Tibial artery (tissue), 4 donors: ENCODE measurements at regions not wholly inside any gene's neighbourhood (a gene's known extent, or its start where the extent isn't known, plus 50 kb on each side); places are given as distances from the start of the nearest gene placed in this dataset.

ENCODE experiments used
- DNase-seq, 2 donors: peaks; one replicate each; pipeline ENCODE4 v3.0.0-alpha.2; 2019
- H3K27ac ChIP-seq, 2 donors: fragments of 200-600 bp; sonication (generic) in 1 of 2; 1 replicate in 1 of 2; 2 replicates in 1 of 2; pipeline ENCODE4 v1.5.1; 2018 to 2019; ENCODE audit warnings: mild to moderate bottlenecking in 1 of 2
- H3K27me3 ChIP-seq, 2 donors: fragments of 200-600 bp; sonication (generic) in 1 of 2; one replicate each; pipeline versions ENCODE4 v1.5.1 to v1.6.0; 2016 to 2019
- H3K36me3 ChIP-seq, 3 donors: fragments of 200-600 bp; sonication (generic) in 2 of 3; one replicate each; pipeline ENCODE4 v1.5.1; 2016 to 2019; ENCODE audit warnings: mild to moderate bottlenecking in 2 of 3
- H3K4me1 ChIP-seq, 4 donors: fragments of 200-600 bp; sonication (generic) in 2 of 4; 1 replicate in 3 of 4; 2 replicates in 1 of 4; pipeline ENCODE4 v1.5.1; 2016 to 2019
- H3K4me3 ChIP-seq, 2 donors: fragments of 200-600 bp; sonication (generic) in 1 of 2; 1 replicate in 1 of 2; 2 replicates in 1 of 2; pipeline ENCODE4 v1.5.1; 2018 to 2019; ENCODE audit warnings: mild to moderate bottlenecking in 2 of 2
- H3K9me3 ChIP-seq, 3 donors: fragments of 200-600 bp; sonication (generic) in 1 of 3; one replicate each; pipeline ENCODE4 v1.5.1; 2016 to 2019
- intact Hi-C: fragments of 100-400 bp; cut with DNase I; formaldehyde crosslinking; loops from one replicate; pipeline ENCODE4 v1.15.0; 2023; ENCODE audit warnings: low total_unique reads
- TF ChIP-seq, protein P1 (sequence below), 2 experiments: fragments of 200-600 bp in 1 of 2; fragments of 450-650 bp in 1 of 2; IDR thresholded peaks; one replicate each; pipeline ENCODE4 v1.5.1; 2017 to 2019; ENCODE audit warnings: antibody characterized with exemption in 2 of 2, mild to moderate bottlenecking in 1 of 2, moderate library complexity in 1 of 2

- H3K27me3 ChIP-seq: no peaks in the 10 kb centered on the region
- H3K9me3 ChIP-seq: no peaks in the 10 kb centered on the region
- no peak overlapping the region for H3K27ac ChIP-seq
- DNase-seq: no peak
- no peaks in the 10 kb centered on the region for H3K36me3 ChIP-seq
- TF ChIP-seq, protein P1, sequence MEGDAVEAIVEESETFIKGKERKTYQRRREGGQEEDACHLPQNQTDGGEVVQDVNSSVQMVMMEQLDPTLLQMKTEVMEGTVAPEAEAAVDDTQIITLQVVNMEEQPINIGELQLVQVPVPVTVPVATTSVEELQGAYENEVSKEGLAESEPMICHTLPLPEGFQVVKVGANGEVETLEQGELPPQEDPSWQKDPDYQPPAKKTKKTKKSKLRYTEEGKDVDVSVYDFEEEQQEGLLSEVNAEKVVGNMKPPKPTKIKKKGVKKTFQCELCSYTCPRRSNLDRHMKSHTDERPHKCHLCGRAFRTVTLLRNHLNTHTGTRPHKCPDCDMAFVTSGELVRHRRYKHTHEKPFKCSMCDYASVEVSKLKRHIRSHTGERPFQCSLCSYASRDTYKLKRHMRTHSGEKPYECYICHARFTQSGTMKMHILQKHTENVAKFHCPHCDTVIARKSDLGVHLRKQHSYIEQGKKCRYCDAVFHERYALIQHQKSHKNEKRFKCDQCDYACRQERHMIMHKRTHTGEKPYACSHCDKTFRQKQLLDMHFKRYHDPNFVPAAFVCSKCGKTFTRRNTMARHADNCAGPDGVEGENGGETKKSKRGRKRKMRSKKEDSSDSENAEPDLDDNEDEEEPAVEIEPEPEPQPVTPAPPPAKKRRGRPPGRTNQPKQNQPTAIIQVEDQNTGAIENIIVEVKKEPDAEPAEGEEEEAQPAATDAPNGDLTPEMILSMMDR (IDR thresholded peaks at IDR 0.05): no peak
- H3K4me1 ChIP-seq: no peaks in the 10 kb centered on the region
- no peak overlapping the region for H3K4me3 ChIP-seq
- intact Hi-C loops: no loop called here
These were observed 81.6 kb upstream of the KLF3 start for GRCh38 chr4:38582445-38582844.

- no peak overlapping the region for H3K27ac ChIP-seq
- intact Hi-C loops: no loop called here
These were observed 81.0 kb upstream of the KLF3 start for GRCh38 chr4:38582889-38583470.

DNA sequence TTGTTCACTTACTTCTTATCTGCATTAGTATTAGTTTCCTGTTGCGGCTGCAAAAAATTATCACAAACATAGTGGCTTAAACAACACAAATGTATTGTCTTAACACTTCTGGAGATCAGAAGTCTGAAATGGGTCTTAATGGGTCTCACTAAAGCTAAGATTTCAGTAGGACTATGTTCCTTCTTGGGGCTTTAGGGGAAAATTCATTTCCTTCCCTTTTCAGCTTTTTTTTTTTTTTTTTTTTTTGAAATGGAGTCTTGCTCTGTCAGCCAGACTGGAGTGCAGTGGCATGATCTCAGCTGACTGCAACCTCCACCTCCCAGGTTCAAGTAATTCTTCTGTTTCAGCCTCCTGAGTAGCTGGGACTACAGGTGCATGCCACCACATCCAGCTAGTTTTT, 78.1 kb upstream of the KLF3 start:
- TF ChIP-seq, protein P1 (IDR thresholded peaks at IDR 0.05): no peak
- no peak for DNase-seq
- no peak overlapping the region for H3K4me3 ChIP-seq
- H3K27ac ChIP-seq: no peak overlapping the region
- H3K9me3 ChIP-seq: no peaks in the 10 kb centered on the region
- no peaks in the 10 kb centered on the region for H3K4me1 ChIP-seq
- no peaks in the 10 kb centered on the region for H3K36me3 ChIP-seq
- no peaks in the 10 kb centered on the region for H3K27me3 ChIP-seq
- intact Hi-C loops: no loop called here

More at GRCh38 chr4:38582889-38583470, 81.0 kb upstream of the KLF3 start:
- H3K27me3 ChIP-seq: no peaks in the 10 kb centered on the region
- no peaks in the 10 kb centered on the region for H3K36me3 ChIP-seq
- TF ChIP-seq, protein P1 (IDR thresholded peaks at IDR 0.05): no peak
- DNase-seq: no peak
- H3K4me1 ChIP-seq: no peaks in the 10 kb centered on the region
- no peak overlapping the region for H3K4me3 ChIP-seq
- H3K9me3 ChIP-seq: no peaks in the 10 kb centered on the region

DNA sequence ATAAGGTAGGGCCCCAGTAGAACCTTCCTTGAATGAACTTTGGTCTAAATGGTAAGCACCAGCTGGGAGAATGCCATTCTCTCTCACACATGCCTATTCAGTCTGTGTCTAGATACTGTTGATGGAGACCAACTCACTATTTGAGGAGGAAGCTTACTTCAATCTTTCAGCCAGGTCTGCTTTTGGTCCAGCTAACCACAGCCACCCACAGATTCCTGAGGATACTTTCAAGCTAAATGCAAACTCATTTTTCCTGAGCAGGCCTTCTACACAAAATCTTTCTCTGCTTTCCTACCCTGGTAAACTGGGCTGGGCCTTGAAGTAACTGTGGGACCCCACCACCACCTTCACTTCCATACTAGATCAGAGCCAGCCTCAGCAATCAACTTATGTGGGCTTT, 76.9 kb upstream of the KLF3 start:
- Histone ChIP-seq H3K27me3 (no peaks in the 10 kb centered on the region), H3K9me3 (peaks cover 0 to 3% (median 0%) of the 10 kb centered on the region in 3 donors), H3K36me3 (no peaks in the 10 kb centered on the region), H3K4me1 (no peaks in the 10 kb centered on the region), H3K27ac (no peak overlapping the region), H3K4me3 (no peak overlapping the region)
- intact Hi-C loops: no loop called here
- TF ChIP-seq, protein P1 (IDR thresholded peaks at IDR 0.05): no peak
- no peak for DNase-seq

GRCh38 chr4:38590046-38590445, 74.0 kb upstream of the KLF3 start:
- DNase-seq: no peak
- Histone ChIP-seq H3K4me1 (no peaks in the 10 kb centered on the region), H3K9me3 (peaks cover 0 to 3% (median 0%) of the 10 kb centered on the region in 3 donors), H3K27ac (no peak overlapping the region), H3K36me3 (no peaks in the 10 kb centered on the region), H3K4me3 (no peak overlapping the region), H3K27me3 (no peaks in the 10 kb centered on the region)
- TF ChIP-seq, protein P1 (IDR thresholded peaks at IDR 0.05): no peak
- intact Hi-C loops: no loop called here
